ENCODE measurements at regions not wholly inside any gene's neighbourhood (a gene's known extent, or its start where the extent isn't known, plus 50 kb on each side); places are given as distances from the start of the nearest gene placed in this dataset.

DNA sequence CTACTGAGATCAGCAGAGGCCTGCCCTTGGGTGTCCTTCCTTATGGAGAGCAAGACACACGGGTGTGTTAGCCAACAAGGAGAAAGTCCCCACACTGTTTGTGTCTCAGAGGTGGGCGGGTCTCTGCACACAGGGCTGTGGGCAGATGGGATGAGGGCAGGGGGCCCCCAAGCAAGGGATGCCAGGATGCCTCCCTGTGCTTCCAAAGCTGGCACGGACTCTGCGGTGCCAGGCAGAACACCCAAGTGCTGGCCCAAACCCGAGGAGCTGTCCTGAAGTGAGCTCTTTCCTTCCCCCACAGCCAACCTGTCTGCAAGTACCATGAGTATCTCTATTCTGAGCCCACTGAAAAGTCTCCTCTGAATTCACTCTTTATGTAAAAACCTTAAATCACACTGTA is 273.3 kb downstream of the CTTN start:
- WGBS (ENCODE audit: extremely low coverage, insufficient read length, low lambda C conversion rate) = no CpG with 5 or more reads among the region's 5 CpGs
- H3K27ac Mint-ChIP-seq = no peak overlapping the region

More for the DNA sequence above, 273.3 kb downstream of the CTTN start:
- H3K9me3 Mint-ChIP-seq = no peaks in the 10 kb centered on the region
- no peak overlapping the region for H4K8ac ChIP-seq (replicated peaks; ENCODE audit: insufficient read length, low read depth, low read length)
- H3K4me2 ChIP-seq (ENCODE audit: insufficient read depth, insufficient read length, low read length) = no peak overlapping the region
- no peak overlapping the region; the same call in 1 of the 2 replicates for H3K14ac ChIP-seq (ENCODE audit: insufficient read depth, low read length)
- H3K23me2 ChIP-seq (ENCODE audit: insufficient read length, low read depth, low read length, poor library complexity, severe bottlenecking) = no peaks in the 10 kb centered on the region
- no peak overlapping the region for H2BK20ac ChIP-seq (ENCODE audit: low read depth, low read length, poor library complexity, severe bottlenecking)
- H3K79me1 ChIP-seq (ENCODE audit: insufficient read depth, low read depth, low read length, poor library complexity, severe bottlenecking) = no peaks in the 10 kb centered on the region
- no peak overlapping the region for H3K4ac ChIP-seq (ENCODE audit: low read depth, low read length)
- H3K27ac ChIP-seq (ENCODE audit: insufficient read length, low read depth, low read length) = no peak overlapping the region
- no peak overlapping the region for H2BK120ac ChIP-seq (ENCODE audit: low read depth, low read length, poor library complexity, severe bottlenecking)
- no peak overlapping the region for H3K56ac ChIP-seq (ENCODE audit: insufficient read length, low read depth, low read length)
- no peaks in the 10 kb centered on the region for H3K79me2 ChIP-seq (ENCODE audit: insufficient read depth, low read length)
- H3K4me1 Mint-ChIP-seq = peaks cover 27 to 39% of the 10 kb centered on the region in 2 experiments
- no peak overlapping the region for H3K9ac ChIP-seq (ENCODE audit: extremely low read depth, insufficient read length, low read length)
- H3K36me3 Mint-ChIP-seq (ENCODE audit: insufficient read depth in 1 of 3, low read depth in 3 of 3) = peaks cover 0 to 9% (median 4%) of the 10 kb centered on the region in 3 experiments; a peak in 2 of 7 replicates
- no peaks in the 10 kb centered on the region for H4K20me1 ChIP-seq (ENCODE audit: control insufficient read depth, insufficient read depth, insufficient read length)
- no peak overlapping the region for H2BK15ac ChIP-seq (ENCODE audit: low read depth, low read length)
- no peak overlapping the region for H4K91ac ChIP-seq (ENCODE audit: insufficient read length, low read depth, low read length)
- H3K23ac ChIP-seq (ENCODE audit: insufficient read length, low read depth, low read length) = no peak overlapping the region
- no peak overlapping the region for H4K5ac ChIP-seq (ENCODE audit: insufficient read length, low read depth, low read length)
- no peaks in the 10 kb centered on the region for H3K9me3 ChIP-seq (ENCODE audit: control insufficient read depth, low read depth, low read length)
- TF ChIP-seq, protein P1, sequence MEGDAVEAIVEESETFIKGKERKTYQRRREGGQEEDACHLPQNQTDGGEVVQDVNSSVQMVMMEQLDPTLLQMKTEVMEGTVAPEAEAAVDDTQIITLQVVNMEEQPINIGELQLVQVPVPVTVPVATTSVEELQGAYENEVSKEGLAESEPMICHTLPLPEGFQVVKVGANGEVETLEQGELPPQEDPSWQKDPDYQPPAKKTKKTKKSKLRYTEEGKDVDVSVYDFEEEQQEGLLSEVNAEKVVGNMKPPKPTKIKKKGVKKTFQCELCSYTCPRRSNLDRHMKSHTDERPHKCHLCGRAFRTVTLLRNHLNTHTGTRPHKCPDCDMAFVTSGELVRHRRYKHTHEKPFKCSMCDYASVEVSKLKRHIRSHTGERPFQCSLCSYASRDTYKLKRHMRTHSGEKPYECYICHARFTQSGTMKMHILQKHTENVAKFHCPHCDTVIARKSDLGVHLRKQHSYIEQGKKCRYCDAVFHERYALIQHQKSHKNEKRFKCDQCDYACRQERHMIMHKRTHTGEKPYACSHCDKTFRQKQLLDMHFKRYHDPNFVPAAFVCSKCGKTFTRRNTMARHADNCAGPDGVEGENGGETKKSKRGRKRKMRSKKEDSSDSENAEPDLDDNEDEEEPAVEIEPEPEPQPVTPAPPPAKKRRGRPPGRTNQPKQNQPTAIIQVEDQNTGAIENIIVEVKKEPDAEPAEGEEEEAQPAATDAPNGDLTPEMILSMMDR (conservative IDR thresholded peaks at IDR 0.05) = no peak
- H3K4me3 Mint-ChIP-seq = peak overlapping the region in 1 of 2 experiments; percentile 27; a peak in 1 of 5 replicates
- H3K4me1 ChIP-seq (ENCODE audit: insufficient read depth, low read length) = peaks cover 3% of the 10 kb centered on the region; the same call in 1 of the 2 replicates
- H3K18ac ChIP-seq (ENCODE audit: insufficient read length, low read depth, low read length) = no peak overlapping the region
- H2BK12ac ChIP-seq (ENCODE audit: insufficient read length, low read depth, low read length) = no peak overlapping the region
- DNase-seq = no peak
- no peak overlapping the region for H3T11ph ChIP-seq (ENCODE audit: low read length)
- H2AK5ac ChIP-seq (ENCODE audit: insufficient read length, low read length) = no peak overlapping the region
- no peak overlapping the region for H2BK5ac ChIP-seq (ENCODE audit: insufficient read length, low read length)
- H3K27me3 Mint-ChIP-seq (ENCODE audit: low read depth) = peaks cover 1% of the 10 kb centered on the region; the same call in 1 of the 2 replicates
- H3K27me3 ChIP-seq (ENCODE audit: insufficient read depth, low read length) = no peaks in the 10 kb centered on the region
- no peak overlapping the region for H2AFZ ChIP-seq (ENCODE audit: low read length)
